ENCODE measurements at regions not wholly inside any gene's neighbourhood (a gene's known extent, or its start where the extent isn't known, plus 50 kb on each side); places are given as distances from the start of the nearest gene placed in this dataset.

GRCh38 chr10:36624551-36625100, 500.8 kb upstream of the ANKRD30A start:
- Histone ChIP-seq H3K4me1 (no peaks in the 10 kb centered on the region), H3K27me3 (no peaks in the 10 kb centered on the region), H3K4me3 (no peak overlapping the region), H3K9me3 (no peaks in the 10 kb centered on the region), H3K27ac (no peak overlapping the region), H3K36me3 (no peaks in the 10 kb centered on the region)
- DNase-seq (no peak), ATAC-seq (ENCODE audit: low FRiP score in 2 of 2) (no peak)
- TF ChIP-seq POLR2AphosphoS5 (IDR thresholded peaks at IDR 0.05) (no peak), EP300 (IDR thresholded peaks at IDR 0.05) (no peak), CTCF (IDR thresholded peaks at IDR 0.05) (no peak), POLR2A (IDR thresholded peaks at IDR 0.05) (no peak)
- 90 to 95% methylated on average over 3 of the region's 3 CpGs for WGBS, 2 donors

- 72% methylated on average over 2 of the region's 2 CpGs for WGBS, 2 donors
- DNase-seq (no peak), ATAC-seq (ENCODE audit: low FRiP score in 2 of 2) (no peak)
- H3K4me3 ChIP-seq = no peak overlapping the region
- no peak overlapping the region for H3K27ac ChIP-seq
- no peaks in the 10 kb centered on the region for H3K4me1 ChIP-seq
- TF ChIP-seq CTCF (IDR thresholded peaks at IDR 0.05) = no peak
- no peak for TF ChIP-seq EP300 (IDR thresholded peaks at IDR 0.05)
- TF ChIP-seq POLR2A (IDR thresholded peaks at IDR 0.05) = no peak
- no peak for TF ChIP-seq POLR2AphosphoS5 (IDR thresholded peaks at IDR 0.05)
- H3K36me3 ChIP-seq = no peaks in the 10 kb centered on the region
- H3K27me3 ChIP-seq = no peaks in the 10 kb centered on the region
- H3K9me3 ChIP-seq = no peaks in the 10 kb centered on the region
Measured at GRCh38 chr10:36621346-36621745, 504.1 kb upstream of the ANKRD30A start.

GRCh38 chr10:36612436-36612835, 513.0 kb upstream of the ANKRD30A start:
- Histone ChIP-seq H3K27ac (no peak overlapping the region), H3K36me3 (no peaks in the 10 kb centered on the region), H3K4me1 (no peaks in the 10 kb centered on the region), H3K27me3 (no peaks in the 10 kb centered on the region), H3K4me3 (no peak overlapping the region), H3K9me3 (no peaks in the 10 kb centered on the region)
- ATAC-seq (ENCODE audit: low FRiP score in 2 of 2) = no peak
- TF ChIP-seq POLR2A (IDR thresholded peaks at IDR 0.05) = no peak
- DNase-seq = no peak
- WGBS, 2 donors = 96 to 100% methylated on average over 4 of the region's 4 CpGs

GRCh38 chr10:36608866-36609265, 516.5 kb upstream of the ANKRD30A start:
- H3K27me3 ChIP-seq = no peaks in the 10 kb centered on the region
- no peak overlapping the region for H3K4me3 ChIP-seq
- no peak overlapping the region for H3K27ac ChIP-seq
- TF ChIP-seq POLR2A (IDR thresholded peaks at IDR 0.05) (no peak), EP300 (IDR thresholded peaks at IDR 0.05) (no peak)
- no peak for DNase-seq
- no peak for ATAC-seq (ENCODE audit: low FRiP score in 2 of 2)
- WGBS, 2 donors = 85 to 88% methylated on average over 4 of the region's 4 CpGs
- no peaks in the 10 kb centered on the region for H3K36me3 ChIP-seq
- no peaks in the 10 kb centered on the region for H3K9me3 ChIP-seq
- no peaks in the 10 kb centered on the region for H3K4me1 ChIP-seq

GRCh38 chr10:36608251-36608650, 517.1 kb upstream of the ANKRD30A start:
- H3K36me3 ChIP-seq = no peaks in the 10 kb centered on the region
- ATAC-seq (ENCODE audit: low FRiP score in 2 of 2) = no peak
- no peaks in the 10 kb centered on the region for H3K27me3 ChIP-seq
- no peak overlapping the region for H3K27ac ChIP-seq
- TF ChIP-seq POLR2AphosphoS5 (IDR thresholded peaks at IDR 0.05) (no peak), EP300 (IDR thresholded peaks at IDR 0.05) (no peak), CTCF (IDR thresholded peaks at IDR 0.05) (no peak), POLR2A (IDR thresholded peaks at IDR 0.05) (no peak)
- WGBS, 2 donors = 71 to 79% methylated on average over 1 of the region's 1 CpG
- H3K9me3 ChIP-seq = no peaks in the 10 kb centered on the region
- DNase-seq = no peak
- H3K4me3 ChIP-seq = no peak overlapping the region
- no peaks in the 10 kb centered on the region for H3K4me1 ChIP-seq

GRCh38 chr10:36606234-36606839, 519.1 kb upstream of the ANKRD30A start:
- TF ChIP-seq POLR2AphosphoS5 (IDR thresholded peaks at IDR 0.05) = no peak
- TF ChIP-seq POLR2A (IDR thresholded peaks at IDR 0.05) = no peak
- TF ChIP-seq EP300 (IDR thresholded peaks at IDR 0.05) = no peak
- no peak for TF ChIP-seq CTCF (IDR thresholded peaks at IDR 0.05)
- Histone ChIP-seq H3K36me3 (no peaks in the 10 kb centered on the region), H3K9me3 (no peaks in the 10 kb centered on the region), H3K4me1 (no peaks in the 10 kb centered on the region), H3K27me3 (no peaks in the 10 kb centered on the region), H3K4me3 (no peak overlapping the region), H3K27ac (no peak overlapping the region)
- 73 to 77% methylated on average over 5 of the region's 5 CpGs for WGBS, 2 donors
- no peak for ATAC-seq (ENCODE audit: low FRiP score in 2 of 2)
- no peak for DNase-seq

Data from upper lobe of left lung (tissue), 6 donors.